ENCODE measurements at regions not wholly inside any gene's neighbourhood (a gene's known extent, or its start where the extent isn't known, plus 50 kb on each side); places are given as distances from the start of the nearest gene placed in this dataset.

DNA sequence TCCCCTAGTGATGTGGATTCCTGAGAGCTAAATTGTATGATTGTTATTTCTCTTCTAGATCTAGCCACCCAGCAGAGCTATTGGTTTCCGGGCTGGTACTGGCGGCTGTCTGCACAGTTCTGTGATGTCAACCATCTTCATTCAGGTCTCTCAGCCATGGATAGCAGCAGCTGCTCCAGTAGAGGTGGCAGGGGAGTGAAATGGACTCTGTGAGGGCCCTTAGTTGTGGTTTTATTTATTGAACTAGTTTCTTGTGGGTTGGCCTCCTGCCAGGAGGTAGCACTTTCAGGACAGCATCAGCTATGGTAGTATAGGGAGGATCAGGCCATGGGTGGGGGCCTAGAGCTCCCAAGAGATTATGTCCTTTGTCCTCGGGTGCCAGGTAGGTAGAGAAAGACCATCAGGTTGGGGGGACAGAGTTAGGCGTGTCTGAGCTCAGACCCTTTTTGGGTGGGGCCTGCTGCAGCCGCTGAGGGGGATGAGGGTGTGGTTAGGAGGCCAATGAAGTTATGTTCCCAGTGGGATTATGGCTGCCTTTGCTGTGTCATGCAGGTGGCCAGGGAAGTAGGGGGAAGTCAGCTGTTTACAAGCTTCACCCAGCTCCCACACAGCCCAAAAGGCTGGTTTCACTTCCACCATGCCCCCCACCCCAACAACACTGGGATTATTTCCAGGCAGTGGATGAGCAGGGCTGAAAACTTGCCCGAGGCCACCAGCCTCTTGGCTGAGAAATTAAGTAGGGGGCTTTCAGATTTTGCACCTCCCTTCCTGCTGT lies 55.1 kb upstream of the RGS4 start:
- no peak for DNase-seq (ENCODE audit: low read depth)
- no peak overlapping the region for H3K4me3 ChIP-seq (ENCODE audit: low read length)
- TF ChIP-seq, protein P1, sequence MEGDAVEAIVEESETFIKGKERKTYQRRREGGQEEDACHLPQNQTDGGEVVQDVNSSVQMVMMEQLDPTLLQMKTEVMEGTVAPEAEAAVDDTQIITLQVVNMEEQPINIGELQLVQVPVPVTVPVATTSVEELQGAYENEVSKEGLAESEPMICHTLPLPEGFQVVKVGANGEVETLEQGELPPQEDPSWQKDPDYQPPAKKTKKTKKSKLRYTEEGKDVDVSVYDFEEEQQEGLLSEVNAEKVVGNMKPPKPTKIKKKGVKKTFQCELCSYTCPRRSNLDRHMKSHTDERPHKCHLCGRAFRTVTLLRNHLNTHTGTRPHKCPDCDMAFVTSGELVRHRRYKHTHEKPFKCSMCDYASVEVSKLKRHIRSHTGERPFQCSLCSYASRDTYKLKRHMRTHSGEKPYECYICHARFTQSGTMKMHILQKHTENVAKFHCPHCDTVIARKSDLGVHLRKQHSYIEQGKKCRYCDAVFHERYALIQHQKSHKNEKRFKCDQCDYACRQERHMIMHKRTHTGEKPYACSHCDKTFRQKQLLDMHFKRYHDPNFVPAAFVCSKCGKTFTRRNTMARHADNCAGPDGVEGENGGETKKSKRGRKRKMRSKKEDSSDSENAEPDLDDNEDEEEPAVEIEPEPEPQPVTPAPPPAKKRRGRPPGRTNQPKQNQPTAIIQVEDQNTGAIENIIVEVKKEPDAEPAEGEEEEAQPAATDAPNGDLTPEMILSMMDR (IDR thresholded peaks at IDR 0.05; ENCODE audit: insufficient read depth, low read depth, low read length, missing control alignments) = no peak

GRCh38 chr1:163006051-163006834 lies 62.9 kb upstream of the RGS4 start:
- TF ChIP-seq, protein P1 (IDR thresholded peaks at IDR 0.05; ENCODE audit: insufficient read depth, low read depth, low read length, missing control alignments) = no peak
- no peak overlapping the region for H3K4me3 ChIP-seq (ENCODE audit: low read length)
- DNase-seq (ENCODE audit: low read depth) = no peak

GRCh38 chr1:162997499-162998285 lies 71.5 kb upstream of the RGS4 start:
- no peak for DNase-seq (ENCODE audit: low read depth)
- no peak overlapping the region for H3K4me3 ChIP-seq (ENCODE audit: low read length)
- TF ChIP-seq, protein P1 (IDR thresholded peaks at IDR 0.05; ENCODE audit: insufficient read depth, low read depth, low read length, missing control alignments) = no peak

DNA sequence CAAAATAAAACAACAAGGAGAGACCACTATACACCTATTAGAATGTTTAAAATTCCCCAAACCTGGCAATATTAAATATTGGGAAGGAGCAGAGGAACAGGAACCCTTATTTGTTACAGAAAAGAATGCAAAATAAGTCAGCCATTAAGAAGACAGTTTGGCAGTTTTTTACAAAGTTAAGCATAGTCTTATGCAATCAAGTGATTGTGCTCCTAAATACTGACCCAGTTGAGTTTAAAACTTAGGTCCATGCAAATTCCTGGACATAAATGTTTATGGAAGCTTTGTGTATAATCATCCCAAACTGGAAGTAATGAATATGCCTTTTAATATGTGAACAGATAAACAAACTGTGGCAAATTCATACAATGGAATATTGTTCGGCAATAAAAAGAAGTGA lies 72.9 kb upstream of the RGS4 start:
- H3K4me3 ChIP-seq (ENCODE audit: low read length) = no peak overlapping the region
- TF ChIP-seq, protein P1 (IDR thresholded peaks at IDR 0.05; ENCODE audit: insufficient read depth, low read depth, low read length, missing control alignments) = no peak
- DNase-seq (ENCODE audit: low read depth) = no peak

DNA sequence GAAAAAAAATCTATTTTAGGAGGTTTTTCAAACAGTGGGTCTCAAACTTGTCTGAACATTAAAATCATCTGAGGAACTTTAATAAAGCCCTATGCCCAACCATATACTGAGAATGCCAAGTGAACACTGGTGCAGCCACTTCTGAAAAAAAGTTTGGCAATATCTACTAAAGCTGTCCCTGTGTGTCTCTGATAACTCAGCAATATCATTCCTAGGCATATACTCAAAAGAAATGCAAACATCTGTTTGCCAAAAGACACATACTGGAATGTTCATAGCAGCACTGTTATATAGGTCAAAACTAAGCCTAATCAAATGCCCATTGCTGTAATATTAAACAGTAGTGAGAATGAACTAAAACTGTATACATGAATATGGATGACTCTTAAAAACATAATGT lies 74.2 kb upstream of the RGS4 start:
- DNase-seq (ENCODE audit: low read depth) = no peak
- TF ChIP-seq, protein P1 (IDR thresholded peaks at IDR 0.05; ENCODE audit: insufficient read depth, low read depth, low read length, missing control alignments) = no peak

GRCh38 chr1:162993846-162994245 lies 75.3 kb upstream of the RGS4 start:
- no peak overlapping the region for H3K4me3 ChIP-seq (ENCODE audit: low read length)
- DNase-seq (ENCODE audit: low read depth) = no peak
- TF ChIP-seq, protein P1 (IDR thresholded peaks at IDR 0.05; ENCODE audit: insufficient read depth, low read depth, low read length, missing control alignments) = no peak

More for the DNA sequence above, 74.2 kb upstream of the RGS4 start:
- no peak overlapping the region for H3K4me3 ChIP-seq (ENCODE audit: low read length)

All from epithelial cell of esophagus (primary cell).